SH-SY5Y (cell line): ENCODE measurements at regions not wholly inside any gene's neighbourhood (a gene's known extent, or its start where the extent isn't known, plus 50 kb on each side); places are given as distances from the start of the nearest gene placed in this dataset.

Experiments
- GATA2 ChIP-seq: IDR thresholded peaks from 2 replicates; pipeline ENCODE4 v1.6.1; 2011; ENCODE audit warnings: mild to moderate bottlenecking, low read depth, low read length
- GATA3 ChIP-seq: IDR thresholded peaks from 2 replicates; pipeline ENCODE4 v1.6.1; 2011; ENCODE audit warnings: low read depth, mild to moderate bottlenecking, low read length, moderate library complexity

GRCh38 chr11:92711926-92712325 lies 257.5 kb upstream of the MTNR1B start:
- TF ChIP-seq GATA3 (no peak), GATA2 (no peak)
